ENCODE measurements at regions not wholly inside any gene's neighbourhood (a gene's known extent, or its start where the extent isn't known, plus 50 kb on each side); places are given as distances from the start of the nearest gene placed in this dataset.
A peak's percentile ranks its signal among the peaks of the same experiment; 100 is the strongest.

GRCh38 chr7:85074-85882 is 107.1 kb upstream of the FAM20C start:
- peaks cover 4% of the 10 kb centered on the region; the same call in 1 of the 2 replicates for H3F3A ChIP-seq (replicated peaks; ENCODE audit: low read depth)
- H3K9me2 ChIP-seq (ENCODE audit: insufficient read depth), result no peaks in the 10 kb centered on the region
- no peaks in the 10 kb centered on the region for H3K27me3 ChIP-seq (ENCODE audit: insufficient read depth)
- H3K4me1 Mint-ChIP-seq, result peaks cover 47% of the 10 kb centered on the region
- H3K27ac Mint-ChIP-seq, result peak overlapping the region; percentile 13; the same call in 1 of the 2 replicates
- no peaks in the 10 kb centered on the region for H3K79me2 ChIP-seq (replicated peaks; ENCODE audit: insufficient read depth)
- DNase-seq (ENCODE audit: low spot score) (no peak), ATAC-seq (no peak)
- peaks cover 7% of the 10 kb centered on the region; the same call in 1 of the 2 replicates for H3K4me1 ChIP-seq (ENCODE audit: insufficient read depth)
- H3K9me3 Mint-ChIP-seq, result no peaks in the 10 kb centered on the region; the same call in 2 of the 3 replicates
- no peaks in the 10 kb centered on the region for H4K20me1 ChIP-seq (replicated peaks; ENCODE audit: insufficient read depth)
- no peak overlapping the region for H3K4me3 ChIP-seq
- no peak overlapping the region for H3K4me2 ChIP-seq
- no peak overlapping the region; the same call in 2 of the 3 replicates for H3K4me3 Mint-ChIP-seq
- no peak overlapping the region for H2AFZ ChIP-seq
- no peak overlapping the region for H3K27ac ChIP-seq (ENCODE audit: low read depth)
- peaks cover 13% of the 10 kb centered on the region for H3K27me3 Mint-ChIP-seq (ENCODE audit: insufficient read depth, low read depth, poor library complexity)
- peaks cover 2% of the 10 kb centered on the region; the same call in 1 of the 3 replicates for H3K36me3 Mint-ChIP-seq (ENCODE audit: low read depth)
- TF ChIP-seq JUNB (IDR thresholded peaks at IDR 0.05; ENCODE audit: unreplicated experiment), result no peak
- TF ChIP-seq EZH2 (IDR thresholded peaks at IDR 0.05; ENCODE audit: low read depth, unreplicated experiment), result no peak
- no peaks in the 10 kb centered on the region for H3K36me3 ChIP-seq (ENCODE audit: insufficient read depth)

GRCh38 chr7:85883-86515 is 106.4 kb upstream of the FAM20C start:
- peaks cover 7% of the 10 kb centered on the region; the same call in 1 of the 2 replicates for H3K4me1 ChIP-seq (ENCODE audit: insufficient read depth)
- no peak overlapping the region for H3K4me2 ChIP-seq
- H3K27me3 ChIP-seq (ENCODE audit: insufficient read depth), result no peaks in the 10 kb centered on the region
- DNase-seq (ENCODE audit: low spot score) (no peak), ATAC-seq (no peak)
- no peaks in the 10 kb centered on the region for H3K9me2 ChIP-seq (ENCODE audit: insufficient read depth)
- no peak overlapping the region for H3K4me3 ChIP-seq
- no peak overlapping the region for H3K27ac ChIP-seq (ENCODE audit: low read depth)
- H3K36me3 ChIP-seq (ENCODE audit: insufficient read depth), result no peaks in the 10 kb centered on the region
- Mint-ChIP-seq H3K36me3 (ENCODE audit: low read depth) (peaks cover 2% of the 10 kb centered on the region; the same call in 1 of the 3 replicates), H3K9me3 (no peaks in the 10 kb centered on the region; the same call in 2 of the 3 replicates), H3K4me1 (peaks cover 48% of the 10 kb centered on the region), H3K27me3 (ENCODE audit: insufficient read depth, low read depth, poor library complexity) (peaks cover 13% of the 10 kb centered on the region), H3K4me3 (no peak overlapping the region), H3K27ac (no peak overlapping the region)
- no peak overlapping the region for H2AFZ ChIP-seq
- no peaks in the 10 kb centered on the region for H4K20me1 ChIP-seq (replicated peaks; ENCODE audit: insufficient read depth)
- H3F3A ChIP-seq (replicated peaks; ENCODE audit: low read depth), result peaks cover 11% of the 10 kb centered on the region; the same call in 1 of the 2 replicates
- no peak for TF ChIP-seq EZH2 (IDR thresholded peaks at IDR 0.05; ENCODE audit: low read depth, unreplicated experiment)
- no peak for TF ChIP-seq ZNF462 (CRISPR knock-in tag; IDR thresholded peaks at IDR 0.05)
- TF ChIP-seq CTCF (conservative IDR thresholded peaks at IDR 0.05; ENCODE audit: low read depth in 2 of 2), result no peak
- no peak for TF ChIP-seq ZNF114 (CRISPR knock-in tag; IDR thresholded peaks at IDR 0.05)
- TF ChIP-seq CREB1 (CRISPR knock-in tag; IDR thresholded peaks at IDR 0.05; ENCODE audit: low read depth), result no peak
- TF ChIP-seq JUNB (IDR thresholded peaks at IDR 0.05; ENCODE audit: unreplicated experiment), result no peak
- TF ChIP-seq POLR2AphosphoS5 (IDR thresholded peaks at IDR 0.05; ENCODE audit: low read depth), result no peak
- no peak for TF ChIP-seq NANOG (IDR thresholded peaks at IDR 0.05; ENCODE audit: borderline replicate concordance)
- TF ChIP-seq ETS1 (IDR thresholded peaks at IDR 0.05), result no peak
- H3K79me2 ChIP-seq (replicated peaks; ENCODE audit: insufficient read depth), result 0 out of 2 replicates have a peak, but pooled peaks cover 5% of the 10 kb centered on the region

Measured in GM23338 (cell line).